SK-N-MC (cell line): ENCODE measurements at regions not wholly inside any gene's neighbourhood (a gene's known extent, or its start where the extent isn't known, plus 50 kb on each side); places are given as distances from the start of the nearest gene placed in this dataset.
"Not testable (repeated sequence)": the region's sequence is repeated elsewhere in the genome, so short reads cannot be mapped to it uniquely, and the experiment has no call there.

ENCODE experiments used
- DNase-seq: peaks from one replicate; pipeline ENCODE4 v3.0.0-alpha.2; 2011; ENCODE audit warnings: low read depth, low spot score
- H3K27ac ChIP-seq: fragments of 200-600 bp; sonication (generic); 2 replicates; pipeline ENCODE4 v1.5.1; 2016; ENCODE audit warnings: mixed run types
- H3K36me3 ChIP-seq: fragments of 200-600 bp; sonication (generic); 2 replicates; pipeline ENCODE4 v1.6.1; 2017; ENCODE audit warnings: antibody characterized with exemption, low read length, mixed read lengths; ENCODE audit not compliant: insufficient read depth
- H3K4me3 ChIP-seq: fragments of 200-600 bp; sonication (generic); 2 replicates; pipeline ENCODE4 v1.5.1; 2016
- H3K9ac ChIP-seq: fragments of 200-600 bp; sonication (generic); 2 replicates; pipeline ENCODE4 v1.8.0; 2017; ENCODE audit warnings: mixed run types, mixed read lengths; ENCODE audit not compliant: insufficient read length
- H3K9me3 ChIP-seq: fragments of 200-600 bp; sonication (generic); 2 replicates; pipeline ENCODE4 v1.6.1; 2017; ENCODE audit warnings: low read depth, mild to moderate bottlenecking, antibody characterized with exemption, low read length, moderate library complexity, mixed read lengths
- EZH2 ChIP-seq: fragments of 200-600 bp; sonication (generic); IDR thresholded peaks from one replicate; pipeline ENCODE4 v1.6.1; 2017; ENCODE audit warnings: antibody characterized with exemption
- FOXP2 ChIP-seq: optimal IDR thresholded peaks from 2 replicates; pipeline ENCODE3; 2011; ENCODE audit warnings: mild to moderate bottlenecking, moderate library complexity; ENCODE audit not compliant: insufficient read depth; ENCODE audit errors: extremely low read length, control extremely low read depth
- POLR2AphosphoS5 ChIP-seq: IDR thresholded peaks from 2 replicates; pipeline ENCODE4 v1.6.1; 2012; ENCODE audit warnings: mild to moderate bottlenecking, low read depth, low read length, borderline replicate concordance

GRCh38 chr10:36474456-36474855 is 650.9 kb upstream of the ANKRD30A start:
- Histone ChIP-seq H3K36me3 (no peaks in the 10 kb centered on the region), H3K9me3 (no peaks in the 10 kb centered on the region), H3K4me3 (no peak overlapping the region), H3K9ac (no peak overlapping the region), H3K27ac (no peak overlapping the region)
- no peak for TF ChIP-seq POLR2AphosphoS5
- no peak for TF ChIP-seq FOXP2
- no peak for TF ChIP-seq EZH2
- no peak for DNase-seq

- no peak for DNase-seq
- TF ChIP-seq POLR2AphosphoS5, result no peak
- TF ChIP-seq EZH2, result no peak
- no peak for TF ChIP-seq FOXP2
- H3K9ac ChIP-seq, result no peak overlapping the region
These were observed 652.3 kb upstream of the ANKRD30A start for GRCh38 chr10:36473122-36473521.

GRCh38 chr10:36469585-36469984 is 655.8 kb upstream of the ANKRD30A start:
- Histone ChIP-seq H3K36me3 (no peaks in the 10 kb centered on the region), H3K27ac (no peak overlapping the region), H3K9ac (no peak overlapping the region), H3K9me3 (no peaks in the 10 kb centered on the region), H3K4me3 (no peak overlapping the region)
- DNase-seq, result no peak
- TF ChIP-seq EZH2, result no peak
- no peak for TF ChIP-seq POLR2AphosphoS5
- TF ChIP-seq FOXP2, result no peak

More at GRCh38 chr10:36473122-36473521, 652.3 kb upstream of the ANKRD30A start:
- H3K4me3 ChIP-seq, result no peak overlapping the region
- H3K36me3 ChIP-seq, result no peaks in the 10 kb centered on the region
- H3K27ac ChIP-seq, result no peak overlapping the region
- H3K9me3 ChIP-seq, result no peaks in the 10 kb centered on the region

GRCh38 chr10:36468620-36469019 is 656.8 kb upstream of the ANKRD30A start:
- TF ChIP-seq EZH2, result no peak
- no peak for TF ChIP-seq FOXP2
- TF ChIP-seq POLR2AphosphoS5, result no peak
- no peak overlapping the region for H3K27ac ChIP-seq
- H3K4me3 ChIP-seq, result no peak overlapping the region
- no peaks in the 10 kb centered on the region for H3K9me3 ChIP-seq
- DNase-seq, result no peak
- H3K36me3 ChIP-seq, result no peaks in the 10 kb centered on the region
- no peak overlapping the region for H3K9ac ChIP-seq

- no peaks in the 10 kb centered on the region for H3K36me3 ChIP-seq
- no peak for TF ChIP-seq FOXP2
- TF ChIP-seq POLR2AphosphoS5, result no peak
- no peak for TF ChIP-seq EZH2
- no peak overlapping the region for H3K27ac ChIP-seq
- DNase-seq, result no peak
- no peak overlapping the region for H3K9ac ChIP-seq
- H3K4me3 ChIP-seq, result no peak overlapping the region
- H3K9me3 ChIP-seq, result no peaks in the 10 kb centered on the region
These were observed 659.6 kb upstream of the ANKRD30A start for GRCh38 chr10:36465604-36466379.

- no peaks in the 10 kb centered on the region for H3K36me3 ChIP-seq
- no peak overlapping the region for H3K27ac ChIP-seq
- H3K9ac ChIP-seq, result no peak overlapping the region
- no peaks in the 10 kb centered on the region for H3K9me3 ChIP-seq
- TF ChIP-seq POLR2AphosphoS5 (no peak), EZH2 (no peak), FOXP2 (no peak)
- DNase-seq, result no peak
- H3K4me3 ChIP-seq, result no peak overlapping the region
These were observed 661.1 kb upstream of the ANKRD30A start for GRCh38 chr10:36464291-36464690.

GRCh38 chr10:36463390-36463789 is 662.0 kb upstream of the ANKRD30A start:
- no peak overlapping the region for H3K9ac ChIP-seq
- no peaks in the 10 kb centered on the region for H3K9me3 ChIP-seq
- no peak for TF ChIP-seq FOXP2
- no peak for TF ChIP-seq EZH2
- no peak for TF ChIP-seq POLR2AphosphoS5
- H3K36me3 ChIP-seq, result no peaks in the 10 kb centered on the region
- H3K27ac ChIP-seq, result no peak overlapping the region
- DNase-seq, result no peak
- no peak overlapping the region for H3K4me3 ChIP-seq

GRCh38 chr10:36462194-36462593 is 663.2 kb upstream of the ANKRD30A start:
- DNase-seq, result no peak
- Histone ChIP-seq H3K4me3 (no peak overlapping the region), H3K9ac (no peak overlapping the region), H3K36me3 (no peaks in the 10 kb centered on the region), H3K9me3 (no peaks in the 10 kb centered on the region), H3K27ac (no peak overlapping the region)
- TF ChIP-seq EZH2 (no peak), POLR2AphosphoS5 (no peak), FOXP2 (no peak)

- not testable (repeated sequence) for H3K9ac ChIP-seq, DNase-seq
These were observed 667.0 kb upstream of the ANKRD30A start for GRCh38 chr10:36458437-36458836.

More at GRCh38 chr10:36458437-36458836, 667.0 kb upstream of the ANKRD30A start:
- H3K4me3 ChIP-seq, H3K9me3 ChIP-seq, H3K36me3 ChIP-seq, H3K27ac ChIP-seq: not testable (repeated sequence)
